ENCODE measurements at regions not wholly inside any gene's neighbourhood (a gene's known extent, or its start where the extent isn't known, plus 50 kb on each side); places are given as distances from the start of the nearest gene placed in this dataset.
A peak's percentile ranks its signal among the peaks of the same experiment; 100 is the strongest.
"Not testable (repeated sequence)": the region's sequence is repeated elsewhere in the genome, so short reads cannot be mapped to it uniquely, and the experiment has no call there.

GRCh38 chr2:58436872-58437271, 195.7 kb upstream of the FANCL start:
- DNase-seq (ENCODE audit: low spot score): no peak

GRCh38 chr2:58435246-58435645, 194.1 kb upstream of the FANCL start:
- no peak for DNase-seq (ENCODE audit: low spot score)

GRCh38 chr2:58434692-58435091, 193.6 kb upstream of the FANCL start:
- DNase-seq (ENCODE audit: low spot score): no peak

- DNase-seq (ENCODE audit: low spot score): no peak
Measured at GRCh38 chr2:58432491-58433170, 191.5 kb upstream of the FANCL start.

- no peak for DNase-seq (ENCODE audit: low spot score)
Measured at GRCh38 chr2:58429014-58429875, 188.1 kb upstream of the FANCL start.

GRCh38 chr2:58428096-58429013, 187.2 kb upstream of the FANCL start:
- peak; percentile 81 for DNase-seq (ENCODE audit: low spot score)

- DNase-seq (ENCODE audit: low spot score): peak; percentile 49
Measured at GRCh38 chr2:58427572-58428095, 186.5 kb upstream of the FANCL start.

GRCh38 chr2:58425368-58425767, 184.2 kb upstream of the FANCL start:
- DNase-seq (ENCODE audit: low spot score): no peak

- DNase-seq (ENCODE audit: low spot score): no peak
Measured at GRCh38 chr2:58419983-58420382, 178.9 kb upstream of the FANCL start.

GRCh38 chr2:58416696-58417095, 175.6 kb upstream of the FANCL start:
- DNase-seq (ENCODE audit: low spot score): no peak

- DNase-seq (ENCODE audit: low spot score): no peak
Measured at GRCh38 chr2:58414506-58414905, 173.4 kb upstream of the FANCL start.

GRCh38 chr2:58410549-58410948, 169.4 kb upstream of the FANCL start:
- DNase-seq (ENCODE audit: low spot score): no peak

GRCh38 chr2:58407487-58407886, 166.4 kb upstream of the FANCL start:
- no peak for DNase-seq (ENCODE audit: low spot score)

- DNase-seq (ENCODE audit: low spot score): no peak
Measured at GRCh38 chr2:58405341-58405740, 164.2 kb upstream of the FANCL start.

GRCh38 chr2:58401936-58402335, 160.8 kb upstream of the FANCL start:
- no peak for DNase-seq (ENCODE audit: low spot score)

GRCh38 chr2:58398406-58398805, 157.3 kb upstream of the FANCL start:
- DNase-seq (ENCODE audit: low spot score): no peak

GRCh38 chr2:58387701-58388100, 146.6 kb upstream of the FANCL start:
- no peak for DNase-seq (ENCODE audit: low spot score)

GRCh38 chr2:58386904-58387303, 145.8 kb upstream of the FANCL start:
- DNase-seq (ENCODE audit: low spot score): not testable (repeated sequence)

GRCh38 chr2:58378152-58378551, 137.0 kb upstream of the FANCL start:
- DNase-seq (ENCODE audit: low spot score): no peak

- DNase-seq (ENCODE audit: low spot score): no peak
Measured at GRCh38 chr2:58377181-58377580, 136.1 kb upstream of the FANCL start.

- no peak for DNase-seq (ENCODE audit: low spot score)
Measured at GRCh38 chr2:58376592-58376991, 135.5 kb upstream of the FANCL start.

- DNase-seq (ENCODE audit: low spot score): no peak
Measured at GRCh38 chr2:58369594-58369993, 128.5 kb upstream of the FANCL start.
